ENCODE measurements at regions not wholly inside any gene's neighbourhood (a gene's known extent, or its start where the extent isn't known, plus 50 kb on each side); places are given as distances from the start of the nearest gene placed in this dataset.

GRCh38 chr3:69675786-69676530, 63.3 kb upstream of the MITF start:
- TF ChIP-seq POLR2AphosphoS5 (IDR thresholded peaks at IDR 0.05) (no peak), CTCF (IDR thresholded peaks at IDR 0.05) (no peak)
